OCI-LY1 (cell line): ENCODE measurements at regions not wholly inside any gene's neighbourhood (a gene's known extent, or its start where the extent isn't known, plus 50 kb on each side); places are given as distances from the start of the nearest gene placed in this dataset.

ENCODE experiments used
- H2AFZ ChIP-seq: fragments of 200-600 bp; sonication (generic), shearing (Covaris generic); 2 replicates; pipeline ENCODE4 v1.6.0; 2014; ENCODE audit warnings: antibody characterized with exemption, mild to moderate bottlenecking, low read length
- H3F3A ChIP-seq: fragments of 200-600 bp; sonication (generic), shearing (Covaris generic); 2 replicates; pipeline ENCODE4 v1.6.0; 2014; ENCODE audit warnings: mild to moderate bottlenecking, antibody characterized with exemption, low read length, moderate library complexity; ENCODE audit not compliant: insufficient read depth
- H3K27ac ChIP-seq: fragments of 200-600 bp; sonication (generic); 2 replicates; pipeline ENCODE4 v1.5.1; 2014; ENCODE audit warnings: low read length, mixed run types, mild to moderate bottlenecking, low read depth; ENCODE audit not compliant: poor library complexity, severe bottlenecking
- H3K27me3 ChIP-seq: fragments of 200-600 bp; sonication (generic); 2 replicates; pipeline ENCODE4 v1.6.0; 2014; ENCODE audit warnings: antibody characterized with exemption, mild to moderate bottlenecking, low read length, moderate library complexity; ENCODE audit not compliant: insufficient read depth
- H3K36me3 ChIP-seq: fragments of 200-600 bp; sonication (generic); 2 replicates; pipeline ENCODE4 v1.6.1; 2014; ENCODE audit warnings: mild to moderate bottlenecking, antibody characterized with exemption, low read length, moderate library complexity, mixed read lengths; ENCODE audit not compliant: insufficient read depth
- H3K4me1 ChIP-seq: fragments of 200-600 bp; sonication (generic); 2 replicates; pipeline ENCODE4 v1.5.1; 2014; ENCODE audit warnings: mild to moderate bottlenecking, low read length, moderate library complexity; ENCODE audit not compliant: insufficient read depth, severe bottlenecking
- H3K4me2 ChIP-seq: fragments of 200-600 bp; sonication (generic), shearing (Covaris generic); 2 replicates; pipeline ENCODE4 v1.6.1; 2014; ENCODE audit warnings: low read length
- H3K4me3 ChIP-seq: fragments of 200-600 bp; sonication (generic); 2 replicates; pipeline ENCODE4 v1.5.1; 2014; ENCODE audit warnings: low read length, low read depth, mild to moderate bottlenecking, mixed read lengths; ENCODE audit not compliant: poor library complexity, severe bottlenecking
- H3K79me2 ChIP-seq: fragments of 200-600 bp; shearing (Covaris generic); 2 replicates; pipeline ENCODE4 v1.6.1; 2016; ENCODE audit warnings: mixed run types, low read length, mixed read lengths; ENCODE audit not compliant: insufficient read depth
- H3K9ac ChIP-seq: fragments of 200-600 bp; sonication (generic), shearing (Covaris generic); 2 replicates; pipeline ENCODE4 v1.6.1; 2014; ENCODE audit warnings: mild to moderate bottlenecking, low read length, mixed read lengths
- H3K9me2 ChIP-seq: fragments of 200-600 bp; sonication (generic), shearing (Covaris generic); 2 replicates; pipeline ENCODE4 v1.6.1; 2014; ENCODE audit warnings: low read depth, mild to moderate bottlenecking, low read length, mixed read lengths
- H3K9me3 ChIP-seq: fragments of 200-600 bp; shearing (Covaris generic); 2 replicates; pipeline ENCODE4 v1.6.1; 2014; ENCODE audit warnings: low read length, mixed read lengths
- H4K20me1 ChIP-seq: fragments of 200-600 bp; sonication (generic), shearing (Covaris generic); 2 replicates; pipeline ENCODE4 v1.6.0; 2016; ENCODE audit warnings: mild to moderate bottlenecking, low read length; ENCODE audit not compliant: insufficient read depth
- EZH2 ChIP-seq: fragments of 200-600 bp; sonication (generic), shearing (Covaris generic); IDR thresholded peaks from 2 replicates; pipeline ENCODE4 v1.8.0; 2017; ENCODE audit warnings: borderline replicate concordance, mixed run types, mild to moderate bottlenecking, antibody characterized with exemption, low read length, moderate library complexity, mixed read lengths
- TF ChIP-seq, protein P1 (sequence below): fragments of 200-600 bp; sonication (generic), shearing (Covaris generic); IDR thresholded peaks from 2 replicates; pipeline ENCODE4 v1.5.1; 2017; ENCODE audit warnings: mild to moderate bottlenecking, antibody characterized with exemption, low read length, moderate library complexity, mixed read lengths

DNA sequence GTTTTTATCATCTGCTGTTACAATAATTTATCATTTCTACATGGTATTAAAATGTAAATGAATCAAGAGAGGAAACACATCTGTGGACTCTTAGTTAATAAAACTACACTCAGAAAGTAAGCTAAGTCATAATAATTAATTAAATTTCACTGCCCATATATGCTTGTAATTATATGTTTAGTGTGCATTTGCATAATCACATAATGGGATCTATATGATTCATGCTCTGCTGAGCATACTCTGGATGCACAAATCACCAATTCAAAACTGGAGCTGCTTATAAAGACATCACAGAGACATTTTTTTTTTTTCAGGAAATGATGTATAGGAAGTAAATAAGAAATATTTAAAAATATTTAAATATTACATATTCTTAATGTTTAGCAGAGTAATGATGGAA lies 151.6 kb upstream of the STEAP4 start:
- H2AFZ ChIP-seq = no peak overlapping the region
- H3K4me1 ChIP-seq = no peaks in the 10 kb centered on the region
- no peak for TF ChIP-seq EZH2
- TF ChIP-seq, protein P1, sequence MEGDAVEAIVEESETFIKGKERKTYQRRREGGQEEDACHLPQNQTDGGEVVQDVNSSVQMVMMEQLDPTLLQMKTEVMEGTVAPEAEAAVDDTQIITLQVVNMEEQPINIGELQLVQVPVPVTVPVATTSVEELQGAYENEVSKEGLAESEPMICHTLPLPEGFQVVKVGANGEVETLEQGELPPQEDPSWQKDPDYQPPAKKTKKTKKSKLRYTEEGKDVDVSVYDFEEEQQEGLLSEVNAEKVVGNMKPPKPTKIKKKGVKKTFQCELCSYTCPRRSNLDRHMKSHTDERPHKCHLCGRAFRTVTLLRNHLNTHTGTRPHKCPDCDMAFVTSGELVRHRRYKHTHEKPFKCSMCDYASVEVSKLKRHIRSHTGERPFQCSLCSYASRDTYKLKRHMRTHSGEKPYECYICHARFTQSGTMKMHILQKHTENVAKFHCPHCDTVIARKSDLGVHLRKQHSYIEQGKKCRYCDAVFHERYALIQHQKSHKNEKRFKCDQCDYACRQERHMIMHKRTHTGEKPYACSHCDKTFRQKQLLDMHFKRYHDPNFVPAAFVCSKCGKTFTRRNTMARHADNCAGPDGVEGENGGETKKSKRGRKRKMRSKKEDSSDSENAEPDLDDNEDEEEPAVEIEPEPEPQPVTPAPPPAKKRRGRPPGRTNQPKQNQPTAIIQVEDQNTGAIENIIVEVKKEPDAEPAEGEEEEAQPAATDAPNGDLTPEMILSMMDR = no peak
- no peaks in the 10 kb centered on the region for H3F3A ChIP-seq
- H3K36me3 ChIP-seq = no peaks in the 10 kb centered on the region
- H3K4me3 ChIP-seq = no peak overlapping the region
- H3K9me2 ChIP-seq = no peaks in the 10 kb centered on the region
- H3K4me2 ChIP-seq = no peak overlapping the region
- no peaks in the 10 kb centered on the region for H4K20me1 ChIP-seq
- H3K79me2 ChIP-seq = no peaks in the 10 kb centered on the region
- H3K27me3 ChIP-seq = no peaks in the 10 kb centered on the region
- no peak overlapping the region for H3K9ac ChIP-seq
- H3K9me3 ChIP-seq = no peaks in the 10 kb centered on the region
- no peak overlapping the region for H3K27ac ChIP-seq

DNA sequence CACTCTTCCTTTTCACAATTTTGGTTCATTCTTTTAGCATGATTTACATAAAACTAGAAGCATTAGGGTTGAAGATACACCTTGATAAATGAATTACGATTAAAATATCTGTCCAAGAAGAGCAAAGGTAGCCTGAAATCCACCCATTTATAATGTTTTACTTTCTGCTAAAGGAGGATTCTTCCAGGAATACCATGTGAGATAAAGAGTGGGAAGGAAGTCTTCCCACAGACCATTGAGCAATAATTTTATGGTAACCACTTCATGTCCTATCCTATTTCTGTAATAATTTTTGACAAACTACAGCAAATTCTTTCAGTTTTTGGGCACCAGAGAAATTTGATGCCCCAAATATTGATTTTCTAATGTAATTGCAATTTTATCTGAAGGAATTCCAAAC lies 150.6 kb upstream of the STEAP4 start:
- H3K4me3 ChIP-seq = no peak overlapping the region
- H3K4me2 ChIP-seq = no peak overlapping the region
- H4K20me1 ChIP-seq = no peaks in the 10 kb centered on the region
- H3K27me3 ChIP-seq = no peaks in the 10 kb centered on the region
- no peak overlapping the region for H3K27ac ChIP-seq
- no peak overlapping the region for H2AFZ ChIP-seq
- H3K79me2 ChIP-seq = no peaks in the 10 kb centered on the region
- H3K9me2 ChIP-seq = no peaks in the 10 kb centered on the region
- H3F3A ChIP-seq = no peaks in the 10 kb centered on the region
- H3K9ac ChIP-seq = no peak overlapping the region
- H3K4me1 ChIP-seq = no peaks in the 10 kb centered on the region
- H3K9me3 ChIP-seq = no peaks in the 10 kb centered on the region
- no peaks in the 10 kb centered on the region for H3K36me3 ChIP-seq
- no peak for TF ChIP-seq EZH2
- TF ChIP-seq, protein P1 = no peak

DNA sequence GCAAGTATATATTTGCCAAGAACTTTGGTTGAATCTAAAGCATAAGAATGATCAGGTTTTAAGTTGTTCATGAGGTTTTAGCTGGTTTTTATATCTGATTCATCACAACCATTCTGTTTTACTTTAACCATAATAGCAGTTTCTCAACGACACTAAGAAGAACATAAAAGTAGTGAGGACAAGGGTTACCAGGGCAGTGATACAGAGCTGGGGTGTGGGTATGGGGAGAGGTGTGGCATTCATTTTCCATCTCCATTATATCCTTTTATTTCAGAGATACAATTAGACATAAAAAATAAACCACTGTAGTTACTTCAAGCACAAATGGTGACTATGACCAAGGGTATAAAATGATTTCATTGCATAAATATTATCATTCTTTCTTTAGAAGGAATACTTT lies 149.8 kb upstream of the STEAP4 start:
- Histone ChIP-seq H3F3A (no peaks in the 10 kb centered on the region), H3K4me1 (no peaks in the 10 kb centered on the region), H3K4me3 (no peak overlapping the region), H3K4me2 (no peak overlapping the region), H3K79me2 (no peaks in the 10 kb centered on the region), H4K20me1 (no peaks in the 10 kb centered on the region), H3K9me3 (no peaks in the 10 kb centered on the region), H3K9me2 (no peaks in the 10 kb centered on the region), H3K9ac (no peak overlapping the region), H2AFZ (no peak overlapping the region), H3K36me3 (no peaks in the 10 kb centered on the region), H3K27ac (no peak overlapping the region), H3K27me3 (no peaks in the 10 kb centered on the region)
- TF ChIP-seq EZH2 = no peak
- TF ChIP-seq, protein P1 = no peak
